ENCODE measurements at regions not wholly inside any gene's neighbourhood (a gene's known extent, or its start where the extent isn't known, plus 50 kb on each side); places are given as distances from the start of the nearest gene placed in this dataset.
"Not testable (repeated sequence)": the region's sequence is repeated elsewhere in the genome, so short reads cannot be mapped to it uniquely, and the experiment has no call there.

- peak; percentile 78 for DNase-seq
Measured at GRCh38 chr2:95728878-95729596, 137.2 kb downstream of the TRIM43 start.

- DNase-seq = no peak
Measured at GRCh38 chr2:95729597-95729955, 137.8 kb downstream of the TRIM43 start.

- no peak for DNase-seq
Measured at GRCh38 chr2:95730813-95731212, 139.0 kb downstream of the TRIM43 start.

- DNase-seq = peak; percentile 86
Measured at GRCh38 chr2:95734976-95735890, 143.4 kb downstream of the TRIM43 start.

GRCh38 chr2:95738301-95738700, 146.5 kb downstream of the TRIM43 start:
- no peak for DNase-seq

- DNase-seq = not testable (repeated sequence)
Measured at GRCh38 chr2:95752126-95752525, 160.3 kb downstream of the TRIM43 start.

GRCh38 chr2:95753812-95754211, 162.0 kb downstream of the TRIM43 start:
- not testable (repeated sequence) for DNase-seq

- DNase-seq = not testable (repeated sequence)
Measured at GRCh38 chr2:95754213-95754612, 162.4 kb downstream of the TRIM43 start.

- DNase-seq = not testable (repeated sequence)
Measured at GRCh38 chr2:95754819-95755563, 163.2 kb downstream of the TRIM43 start.

- DNase-seq = not testable (repeated sequence)
Measured at GRCh38 chr2:95755956-95756669, 164.3 kb downstream of the TRIM43 start.

- DNase-seq = no peak
Measured at GRCh38 chr2:95757988-95758387, 166.2 kb downstream of the TRIM43 start.

- no peak for DNase-seq
Measured at GRCh38 chr2:95759481-95760246, 167.9 kb downstream of the TRIM43 start.

- peak; percentile 45 for DNase-seq
Measured at GRCh38 chr2:95760806-95761525, 169.2 kb downstream of the TRIM43 start.

GRCh38 chr2:95761556-95761955, 169.8 kb downstream of the TRIM43 start:
- DNase-seq = no peak

- DNase-seq = not testable (repeated sequence)
Measured at GRCh38 chr2:95762023-95763021, 170.5 kb downstream of the TRIM43 start.

GRCh38 chr2:95763074-95763473, 171.3 kb downstream of the TRIM43 start:
- DNase-seq = not testable (repeated sequence)

- DNase-seq = not testable (repeated sequence)
Measured at GRCh38 chr2:95764966-95765365, 173.2 kb downstream of the TRIM43 start.

GRCh38 chr2:95765925-95766910, 174.4 kb downstream of the TRIM43 start:
- DNase-seq = not testable (repeated sequence)

Data from suppressor macrophage treated with lipopolysaccharide for 4 hours (primary cell).